H1 (cell line): ENCODE measurements at regions not wholly inside any gene's neighbourhood (a gene's known extent, or its start where the extent isn't known, plus 50 kb on each side); places are given as distances from the start of the nearest gene placed in this dataset.

Experiments used
- CTCF ChIA-PET: fragments of 300-600 bp; sonication (Branson Sonifier 250); formaldehyde crosslinking; loops from one replicate; lab custom pipeline; 2021; ENCODE audit not compliant: partially characterized antibody; lab: Charles Lee
- POLR2A ChIA-PET: fragments of 300-600 bp; sonication (Branson Sonifier 250); formaldehyde crosslinking; loops from one replicate; lab custom pipeline; 2021; ENCODE audit warnings: inconsistent platforms; ENCODE audit not compliant: partially characterized antibody; lab: Charles Lee
- DNase-seq, 2 experiments: peaks; one replicate each; pipeline versions ENCODE4 v3.0.0 to v3.0.0-alpha.2; 2010 to 2022; ENCODE audit warnings: low spot score in 2 of 2, low read depth in 1 of 2, mixed read lengths in 1 of 2
- FAIRE-seq: peaks from 2 replicates; lab custom pipeline; 2011; peaks lifted over from hg19 to GRCh38; lab: Jason Lieb, UNC
- H2AFZ ChIP-seq: 2 replicates; pipeline ENCODE4 v1.8.1; 2012; ENCODE audit warnings: low read length, inconsistent platforms
- H2AK5ac ChIP-seq: 2 replicates; pipeline ENCODE4 v1.6.1; 2013; ENCODE audit warnings: low read depth, low read length
- H2BK120ac ChIP-seq: replicated peaks from 2 replicates; pipeline ENCODE3; 2013; ENCODE audit warnings: low read depth, low read length, inconsistent platforms
- H2BK12ac ChIP-seq: 2 replicates; pipeline ENCODE4 v1.6.1; 2013; ENCODE audit warnings: low read depth, low read length
- H2BK15ac ChIP-seq: 2 replicates; pipeline ENCODE4 v1.6.1; 2013; ENCODE audit warnings: low read length
- H2BK20ac ChIP-seq: 2 replicates; pipeline ENCODE4 v1.6.1; 2013; ENCODE audit warnings: low read length
- H2BK5ac ChIP-seq: 2 replicates; pipeline ENCODE4 v1.6.1; 2013; ENCODE audit warnings: low read depth, low read length
- H3K14ac ChIP-seq: 2 replicates; pipeline ENCODE4 v1.6.1; 2013; ENCODE audit warnings: inconsistent platforms; ENCODE audit not compliant: insufficient read length
- H3K18ac ChIP-seq: 2 replicates; pipeline ENCODE4 v1.6.1; 2013; ENCODE audit warnings: low read length; ENCODE audit errors: extremely low read depth
- H3K23ac ChIP-seq: 2 replicates; pipeline ENCODE4 v1.6.1; 2013; ENCODE audit warnings: inconsistent platforms; ENCODE audit not compliant: insufficient read length
- H3K23me2 ChIP-seq: 2 replicates; pipeline ENCODE4 v1.6.1; 2013; ENCODE audit warnings: low read depth, low read length
- H3K27ac ChIP-seq: 2 replicates; pipeline ENCODE4 v1.6.1; 2011; ENCODE audit warnings: low read depth, low read length, inconsistent platforms
- H3K27me3 ChIP-seq, 4 experiments: replicated peaks in 1 of 4; 1 replicate in 1 of 4; 2 replicates in 3 of 4; pipeline versions ENCODE4 v1.6.1 to v1.8.1; 2011 to 2013; ENCODE audit warnings: low read length in 3 of 4, mild to moderate bottlenecking in 3 of 4, inconsistent platforms in 2 of 4, mixed read lengths in 2 of 4, moderate library complexity in 1 of 4; ENCODE audit not compliant: control insufficient read depth in 3 of 4, insufficient read depth in 3 of 4; ENCODE audit errors: extremely low read depth in 1 of 4
- H3K36me3 ChIP-seq, 4 experiments: 2 replicates each; pipeline versions ENCODE4 v1.6.1 to v1.8.1; 2011 to 2013; ENCODE audit warnings: mild to moderate bottlenecking in 4 of 4, low read length in 3 of 4, moderate library complexity in 2 of 4, control low read depth in 1 of 4, inconsistent platforms in 1 of 4; ENCODE audit not compliant: insufficient read depth in 4 of 4, control insufficient read depth in 2 of 4
- H3K4ac ChIP-seq: replicated peaks from 2 replicates; pipeline ENCODE3; 2013; ENCODE audit warnings: low read length, low read depth, mixed read lengths, inconsistent platforms; ENCODE audit not compliant: insufficient read length
- H3K4me1 ChIP-seq, 4 experiments: replicated peaks in 1 of 4; 1 replicate in 1 of 4; 2 replicates in 3 of 4; pipeline versions ENCODE4 v1.6.1 to v1.8.1; 2011 to 2013; ENCODE audit warnings: low read length in 3 of 4, inconsistent platforms in 2 of 4, mixed read lengths in 1 of 4; ENCODE audit not compliant: insufficient read depth in 4 of 4, control insufficient read depth in 3 of 4
- H3K4me2 ChIP-seq, 2 experiments: 2 replicates each; pipeline versions ENCODE4 v1.6.1 to v1.8.1; 2011 to 2013; ENCODE audit warnings: low read depth in 2 of 2, low read length in 2 of 2, control low read depth in 1 of 2, inconsistent platforms in 1 of 2, mild to moderate bottlenecking in 1 of 2; ENCODE audit not compliant: insufficient read depth in 1 of 2
- H3K4me3 ChIP-seq, 4 experiments: fragments of 200-600, 300-600 bp in 1 of 4; sonication (generic), shearing (Covaris generic), sonication (Bioruptor Twin) in 1 of 4; 2 replicates each; pipeline versions ENCODE4 v1.5.1 to v1.8.1; 2011 to 2016; ENCODE audit warnings: low read length in 4 of 4, low read depth in 3 of 4, control low read depth in 2 of 4, inconsistent platforms in 2 of 4, mild to moderate bottlenecking in 2 of 4, mixed read lengths in 1 of 4, moderate library complexity in 1 of 4; ENCODE audit not compliant: insufficient read depth in 2 of 4; ENCODE audit errors: extremely low read depth in 1 of 4
- H3K56ac ChIP-seq: replicated peaks from 2 replicates; pipeline ENCODE3; 2013; ENCODE audit warnings: low read depth, mild to moderate bottlenecking, mixed read lengths, low read length, inconsistent platforms; ENCODE audit not compliant: insufficient read length
- H3K79me1 ChIP-seq: 2 replicates; pipeline ENCODE4 v1.6.1; 2013; ENCODE audit warnings: low read depth, low read length, control low read depth
- H3K79me2 ChIP-seq, 2 experiments: 2 replicates each; pipeline versions ENCODE4 v1.6.1 to v1.8.1; 2012 to 2013; ENCODE audit warnings: low read length in 2 of 2, mild to moderate bottlenecking in 2 of 2, inconsistent platforms in 1 of 2; ENCODE audit not compliant: insufficient read depth in 2 of 2, control insufficient read depth in 1 of 2
- H3K9ac ChIP-seq, 4 experiments: replicated peaks in 1 of 4; 1 replicate in 1 of 4; 2 replicates in 3 of 4; pipeline versions ENCODE4 v1.6.1 to v1.8.1; 2011 to 2013; ENCODE audit warnings: low read depth in 3 of 4, low read length in 3 of 4, control low read depth in 2 of 4, mild to moderate bottlenecking in 2 of 4, moderate library complexity in 2 of 4, inconsistent platforms in 1 of 4; ENCODE audit errors: extremely low read depth in 1 of 4
- H3K9me3 ChIP-seq, 2 experiments: 2 replicates each; pipeline versions ENCODE4 v1.6.1 to v1.8.1; 2012 to 2013; ENCODE audit warnings: mild to moderate bottlenecking in 2 of 2, moderate library complexity in 2 of 2, control low read depth in 1 of 2, inconsistent platforms in 1 of 2, low read depth in 1 of 2, low read length in 1 of 2, mixed read lengths in 1 of 2; ENCODE audit not compliant: insufficient read depth in 2 of 2
- H4K20me1 ChIP-seq, 2 experiments: replicated peaks in 1 of 2; 2 replicates each; pipeline versions ENCODE3 to v1.8.1; 2011 to 2013; ENCODE audit warnings: inconsistent platforms in 2 of 2, low read length in 2 of 2, mild to moderate bottlenecking in 1 of 2; ENCODE audit not compliant: insufficient read depth in 2 of 2, control insufficient read depth in 1 of 2
- H4K5ac ChIP-seq: 2 replicates; pipeline ENCODE4 v1.6.1; 2013; ENCODE audit warnings: low read length, low read depth, mixed read lengths, inconsistent platforms; ENCODE audit not compliant: insufficient read length
- H4K8ac ChIP-seq: 2 replicates; pipeline ENCODE4 v1.8.0; 2013; ENCODE audit warnings: mild to moderate bottlenecking, moderate library complexity, low read length, inconsistent platforms; ENCODE audit not compliant: insufficient read depth; ENCODE audit errors: extremely low read depth
- H4K91ac ChIP-seq: replicated peaks from 2 replicates; pipeline ENCODE3; 2013; ENCODE audit warnings: low read length, mixed read lengths, inconsistent platforms; ENCODE audit not compliant: insufficient read length
- BRCA1 ChIP-seq: IDR thresholded peaks from 2 replicates; pipeline ENCODE4 v1.6.1; 2012; ENCODE audit warnings: low read depth, low read length, improper control_type of control experiment
- CHD1 ChIP-seq: IDR thresholded peaks from 2 replicates; pipeline ENCODE4 v1.6.1; 2012; ENCODE audit warnings: low read depth, low read length, improper control_type of control experiment
- EZH2 ChIP-seq: fragments of 200-600 bp; sonication (generic); IDR thresholded peaks from 2 replicates; pipeline ENCODE4 v1.7.1; 2012; ENCODE audit warnings: low read depth, mild to moderate bottlenecking, moderate library complexity, low read length, inconsistent platforms; ENCODE audit not compliant: severe bottlenecking
- GABPA ChIP-seq: IDR thresholded peaks from 2 replicates; pipeline ENCODE4 v1.6.1; 2011; ENCODE audit warnings: mild to moderate bottlenecking, low read length, moderate library complexity, borderline replicate concordance; ENCODE audit not compliant: insufficient read depth
- PHF8 ChIP-seq: fragments of 200-600 bp; sonication (generic); conservative IDR thresholded peaks from 2 replicates; pipeline ENCODE4 v1.7.1; 2012; ENCODE audit warnings: low read depth, mild to moderate bottlenecking, inconsistent platforms, low read length, moderate library complexity
- POU5F1 ChIP-seq: IDR thresholded peaks from 2 replicates; pipeline ENCODE4 v1.6.1; 2011; ENCODE audit warnings: low read depth, mild to moderate bottlenecking, low read length, moderate library complexity
- SIRT6 ChIP-seq: IDR thresholded peaks from one replicate; pipeline ENCODE4 v1.7.1; 2012; ENCODE audit warnings: low read length, inconsistent platforms
- SIX5 ChIP-seq: IDR thresholded peaks from 2 replicates; pipeline ENCODE4 v1.6.1; 2011; ENCODE audit warnings: mild to moderate bottlenecking, low read depth, low read length
- SP4 ChIP-seq: IDR thresholded peaks from 2 replicates; pipeline ENCODE4 v1.6.1; 2012; ENCODE audit warnings: low read length, inconsistent platforms
- SUZ12 ChIP-seq: fragments of 200-600 bp; sonication (generic); IDR thresholded peaks from 2 replicates; pipeline ENCODE4 v1.6.1; 2012; ENCODE audit warnings: mild to moderate bottlenecking, inconsistent platforms, low read length, moderate library complexity, mixed read lengths
- TCF12 ChIP-seq: IDR thresholded peaks from 2 replicates; pipeline ENCODE4 v1.6.1; 2011; ENCODE audit warnings: low read depth, mild to moderate bottlenecking, low read length
- WGBS, 2 experiments: shearing (Covaris generic) in 1 of 2; methylation state at CpG; one replicate each; pipeline versions ENCODE4 v1.1.6 to v1.1.7; 2013 to 2015; ENCODE audit warnings: low lambda C conversion rate in 2 of 2, mixed read lengths in 2 of 2, inconsistent platforms in 1 of 2, low coverage in 1 of 2, missing lambda C conversion rate in 1 of 2; ENCODE audit not compliant: insufficient replicate concordance in 2 of 2, insufficient coverage in 1 of 2, insufficient read length in 1 of 2; ENCODE audit errors: extremely low coverage in 1 of 2, missing lambda C conversion rate in 1 of 2; 5-methylcytosine and 5-hydroxymethylcytosine counted together
- TF ChIP-seq, protein P1 (sequence below): IDR thresholded peaks from 2 replicates; pipeline ENCODE4 v1.6.1; 2012; ENCODE audit warnings: low read length, inconsistent platforms

- Histone ChIP-seq H3K4me2 (no peak overlapping the region; a peak in 1 of 4 replicates), H4K20me1 (no peaks in the 10 kb centered on the region), H2BK120ac (no peak overlapping the region), H3K4me3 (no peak overlapping the region), H3K4ac (no peak overlapping the region), H3K36me3 (no peaks in the 10 kb centered on the region), H3K23me2 (peaks cover 2% of the 10 kb centered on the region; the same call in 1 of the 2 replicates), H4K8ac (no peak overlapping the region; the same call in 1 of the 2 replicates), H3K9ac (no peak overlapping the region), H2AK5ac (no peak overlapping the region), H3K27ac (no peak overlapping the region), H4K91ac (no peak overlapping the region), H2AFZ (no peak overlapping the region), H4K5ac (no peak overlapping the region), H3K27me3 (0 out of 7 replicates have a peak, but pooled peaks cover 0 to 2% (median 0%) of the 10 kb centered on the region in 4 experiments), H3K18ac (no peak overlapping the region), H3K14ac (no peak overlapping the region), H2BK20ac (no peak overlapping the region), H3K79me2 (no peaks in the 10 kb centered on the region), H3K79me1 (no peaks in the 10 kb centered on the region), H2BK12ac (no peak overlapping the region), H3K4me1 (peaks cover 0 to 11% (median 6%) of the 10 kb centered on the region in 4 experiments; a peak in 5 of 7 replicates), H3K56ac (no peak overlapping the region), H3K23ac (no peak overlapping the region), H2BK15ac (no peak overlapping the region), H2BK5ac (no peak overlapping the region), H3K9me3 (no peaks in the 10 kb centered on the region)
- DNase-seq (no peak), FAIRE-seq (no peak)
- ChIA-PET POLR2A (no interaction called here), CTCF (interaction anchor here (0.8 to 5.8 kb wide), 3 partner anchors 10 to 267 kb away, joined by 4 to 35 read pairs (median 5); no protein-coding TSS in a partner anchor)
- WGBS, 2 experiments: 74% methylated on average over 7 of the region's 7 CpGs; no CpG with 5 or more reads in 1 of the 2 experiments
- no peak for TF ChIP-seq SUZ12
- TF ChIP-seq SP4: no peak
- TF ChIP-seq, protein P1, sequence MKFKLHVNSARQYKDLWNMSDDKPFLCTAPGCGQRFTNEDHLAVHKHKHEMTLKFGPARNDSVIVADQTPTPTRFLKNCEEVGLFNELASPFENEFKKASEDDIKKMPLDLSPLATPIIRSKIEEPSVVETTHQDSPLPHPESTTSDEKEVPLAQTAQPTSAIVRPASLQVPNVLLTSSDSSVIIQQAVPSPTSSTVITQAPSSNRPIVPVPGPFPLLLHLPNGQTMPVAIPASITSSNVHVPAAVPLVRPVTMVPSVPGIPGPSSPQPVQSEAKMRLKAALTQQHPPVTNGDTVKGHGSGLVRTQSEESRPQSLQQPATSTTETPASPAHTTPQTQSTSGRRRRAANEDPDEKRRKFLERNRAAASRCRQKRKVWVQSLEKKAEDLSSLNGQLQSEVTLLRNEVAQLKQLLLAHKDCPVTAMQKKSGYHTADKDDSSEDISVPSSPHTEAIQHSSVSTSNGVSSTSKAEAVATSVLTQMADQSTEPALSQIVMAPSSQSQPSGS: no peak
- no peak for TF ChIP-seq SIRT6
- TF ChIP-seq CHD1: no peak
- no peak for TF ChIP-seq PHF8
- no peak for TF ChIP-seq GABPA
- TF ChIP-seq BRCA1: no peak
- no peak for TF ChIP-seq SIX5
- no peak for TF ChIP-seq TCF12
- no peak for TF ChIP-seq EZH2
- no peak for TF ChIP-seq POU5F1
Measured at GRCh38 chr19:29003641-29004409, 209.1 kb downstream of the UQCRFS1 start.
